Breast epithelium (tissue), 4 donors: ENCODE measurements at regions not wholly inside any gene's neighbourhood (a gene's known extent, or its start where the extent isn't known, plus 50 kb on each side); places are given as distances from the start of the nearest gene placed in this dataset.

Experiments used
- DNase-seq, 2 donors: peaks; one replicate each; pipeline ENCODE4 v3.0.0-alpha.2; 2019; ENCODE audit warnings: low spot score in 2 of 2
- H3K27ac ChIP-seq, 2 donors: fragments of 200-600 bp; sonication (generic) in 1 of 2; one replicate each; pipeline ENCODE4 v1.5.1; 2016 to 2019; ENCODE audit warnings: mild to moderate bottlenecking in 1 of 2
- H3K27me3 ChIP-seq, 2 donors: fragments of 200-600 bp; sonication (generic) in 1 of 2; one replicate each; pipeline versions ENCODE4 v1.5.1 to v1.6.0; 2017 to 2019; ENCODE audit warnings: control low read depth in 1 of 2, mild to moderate bottlenecking in 1 of 2
- H3K36me3 ChIP-seq: fragments of 200-600 bp; one replicate; pipeline ENCODE4 v1.5.1; 2019
- H3K4me1 ChIP-seq, 2 donors: fragments of 200-600 bp; sonication (generic); one replicate each; pipeline ENCODE4 v1.5.1; 2016 to 2019; ENCODE audit warnings: control low read depth in 1 of 2
- H3K4me3 ChIP-seq, 3 donors: fragments of 200-600 bp; sonication (generic); 1 replicate in 2 of 3; 2 replicates in 1 of 3; pipeline ENCODE4 v1.5.1; 2016 to 2019; ENCODE audit warnings: mild to moderate bottlenecking in 3 of 3, moderate library complexity in 2 of 3
- H3K9me3 ChIP-seq, 2 donors: fragments of 200-600 bp; sonication (generic) in 1 of 2; one replicate each; pipeline ENCODE4 v1.5.1; 2016 to 2019; ENCODE audit warnings: control low read depth in 1 of 2
- POLR2A ChIP-seq: fragments of 450-650 bp; IDR thresholded peaks from one replicate; pipeline ENCODE4 v1.6.1; 2016; ENCODE audit warnings: antibody characterized with exemption, mild to moderate bottlenecking, moderate library complexity
- POLR2AphosphoS5 ChIP-seq, 3 donors: sonication (generic); formaldehyde crosslinking; IDR thresholded peaks; one replicate each; pipeline ENCODE4 v1.6.1; 2017; ENCODE audit warnings: antibody characterized with exemption in 3 of 3
- intact Hi-C: fragments of 100-400 bp; cut with DNase I; formaldehyde crosslinking; loops from one replicate; pipeline ENCODE4 v1.15.1; 2023; ENCODE audit warnings: low total_unique reads
- TF ChIP-seq, protein P1 (sequence below), 3 donors: fragments of 450-650 bp; IDR thresholded peaks; one replicate each; pipeline ENCODE4 v1.5.1; 2016 to 2017; ENCODE audit warnings: antibody characterized with exemption in 3 of 3, mild to moderate bottlenecking in 3 of 3, moderate library complexity in 3 of 3

DNA sequence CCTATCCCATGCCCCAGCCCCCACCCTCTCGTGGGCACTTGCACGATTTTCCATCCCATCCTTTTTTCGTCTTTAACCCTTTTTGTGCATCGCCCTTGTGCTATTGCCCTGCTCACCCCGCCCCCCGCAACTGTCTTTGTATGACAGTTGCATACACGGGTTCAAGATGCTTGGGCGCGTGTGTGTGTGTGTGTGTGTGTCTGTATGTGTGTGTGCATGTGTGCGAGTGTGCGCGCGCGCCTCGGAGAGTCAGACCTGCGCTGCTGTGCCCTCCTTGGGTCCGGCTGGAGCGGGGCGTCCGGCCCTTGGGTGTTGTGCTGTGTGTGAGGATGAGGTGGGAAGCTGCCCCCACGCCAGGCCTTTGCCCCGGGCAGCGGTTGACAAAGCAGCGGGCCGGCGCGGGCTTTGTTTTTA, 230.7 kb downstream of the HAUS1 start:
- Histone ChIP-seq H3K9me3 (no peaks in the 10 kb centered on the region), H3K4me1 (no peaks in the 10 kb centered on the region), H3K27me3 (no peaks in the 10 kb centered on the region), H3K4me3 (peak overlapping the region; percentile 52 to 82 (median 68)), H3K27ac (peak overlapping the region; percentile 48 to 55), H3K36me3 (no peaks in the 10 kb centered on the region)
- intact Hi-C loops: no loop called here
- DNase-seq: no peak
- TF ChIP-seq, protein P1, sequence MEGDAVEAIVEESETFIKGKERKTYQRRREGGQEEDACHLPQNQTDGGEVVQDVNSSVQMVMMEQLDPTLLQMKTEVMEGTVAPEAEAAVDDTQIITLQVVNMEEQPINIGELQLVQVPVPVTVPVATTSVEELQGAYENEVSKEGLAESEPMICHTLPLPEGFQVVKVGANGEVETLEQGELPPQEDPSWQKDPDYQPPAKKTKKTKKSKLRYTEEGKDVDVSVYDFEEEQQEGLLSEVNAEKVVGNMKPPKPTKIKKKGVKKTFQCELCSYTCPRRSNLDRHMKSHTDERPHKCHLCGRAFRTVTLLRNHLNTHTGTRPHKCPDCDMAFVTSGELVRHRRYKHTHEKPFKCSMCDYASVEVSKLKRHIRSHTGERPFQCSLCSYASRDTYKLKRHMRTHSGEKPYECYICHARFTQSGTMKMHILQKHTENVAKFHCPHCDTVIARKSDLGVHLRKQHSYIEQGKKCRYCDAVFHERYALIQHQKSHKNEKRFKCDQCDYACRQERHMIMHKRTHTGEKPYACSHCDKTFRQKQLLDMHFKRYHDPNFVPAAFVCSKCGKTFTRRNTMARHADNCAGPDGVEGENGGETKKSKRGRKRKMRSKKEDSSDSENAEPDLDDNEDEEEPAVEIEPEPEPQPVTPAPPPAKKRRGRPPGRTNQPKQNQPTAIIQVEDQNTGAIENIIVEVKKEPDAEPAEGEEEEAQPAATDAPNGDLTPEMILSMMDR (IDR thresholded peaks at IDR 0.05): no peak
- TF ChIP-seq POLR2AphosphoS5 (IDR thresholded peaks at IDR 0.05) (no peak), POLR2A (no peak)

DNA sequence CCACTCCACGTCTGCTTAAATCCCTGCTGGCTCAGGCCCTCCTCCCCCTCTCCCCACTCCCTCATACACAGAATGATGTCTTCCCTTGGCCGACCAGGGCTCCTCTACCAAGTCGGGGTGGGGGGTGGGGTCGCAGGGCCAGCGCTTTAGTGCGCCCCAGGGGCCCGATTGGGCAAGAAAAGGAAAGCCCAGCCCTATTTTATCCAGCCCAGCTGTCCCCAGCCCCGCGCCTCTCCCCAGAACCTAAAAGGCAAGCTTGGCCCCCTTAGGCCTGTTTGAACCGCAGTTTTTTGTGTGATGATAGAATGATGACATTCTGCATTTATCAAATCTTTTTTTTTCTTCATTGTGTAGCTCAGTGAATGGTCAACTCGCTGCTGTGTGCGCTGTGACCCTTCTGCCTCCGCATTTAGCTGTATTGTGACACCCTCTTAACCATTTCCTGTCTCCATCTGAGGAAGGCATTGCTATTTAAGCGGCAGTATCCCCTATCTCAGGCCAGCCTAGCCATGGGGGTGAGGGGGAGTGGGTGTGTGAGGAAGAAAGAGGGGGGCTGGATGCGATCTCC, 231.4 kb downstream of the HAUS1 start:
- Histone ChIP-seq H3K36me3 (no peaks in the 10 kb centered on the region), H3K27ac (peak overlapping the region in 1 of 2 donors; percentile 48), H3K4me3 (peak overlapping the region; percentile 52 to 82 (median 68)), H3K4me1 (no peaks in the 10 kb centered on the region), H3K27me3 (no peaks in the 10 kb centered on the region), H3K9me3 (no peaks in the 10 kb centered on the region)
- no peak for DNase-seq
- intact Hi-C loops: no loop called here
- TF ChIP-seq POLR2AphosphoS5 (IDR thresholded peaks at IDR 0.05): no peak
- TF ChIP-seq POLR2A: no peak
- TF ChIP-seq, protein P1 (IDR thresholded peaks at IDR 0.05): no peak

DNA sequence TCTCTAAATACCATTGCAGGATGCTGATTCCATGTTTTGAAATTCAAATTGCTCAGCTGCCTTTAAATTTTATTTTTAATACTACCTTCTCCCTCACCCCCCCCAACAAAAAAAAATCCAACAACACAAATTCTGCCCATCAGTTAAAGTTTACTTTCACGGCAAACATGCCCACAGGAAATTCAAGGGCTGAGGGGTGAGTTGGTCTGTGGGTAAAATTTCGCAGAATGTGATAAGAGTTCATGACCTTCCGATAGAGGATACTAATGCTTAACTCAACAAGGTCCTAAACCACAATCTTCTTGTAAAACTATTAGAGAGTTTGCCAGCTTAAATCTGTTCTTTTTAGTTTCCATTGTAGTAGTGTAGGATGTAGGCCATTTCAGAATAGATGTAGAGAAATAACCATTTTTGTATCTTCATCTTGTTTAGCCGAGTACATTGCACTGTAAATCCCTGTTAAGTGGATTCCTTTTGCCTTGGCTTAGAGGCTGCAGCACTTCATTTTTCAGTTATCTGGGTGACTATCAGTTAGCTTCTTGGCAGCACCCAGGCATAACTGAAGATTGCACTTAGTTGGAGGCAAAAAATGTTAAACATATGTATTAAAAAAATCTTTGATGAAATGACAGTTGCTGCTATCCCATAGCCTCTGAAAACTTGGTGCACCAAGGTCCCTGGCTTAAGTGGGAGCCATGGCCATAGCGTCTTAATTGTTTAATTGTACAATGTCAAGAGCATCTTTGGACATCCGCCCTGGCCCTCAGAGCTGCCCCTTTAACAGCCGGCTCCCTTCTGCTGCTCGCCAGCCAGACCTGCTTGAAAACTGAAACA, 232.3 kb downstream of the HAUS1 start:
- intact Hi-C loops: no loop called here
- TF ChIP-seq POLR2AphosphoS5 (IDR thresholded peaks at IDR 0.05) (no peak), POLR2A (no peak)
- TF ChIP-seq, protein P1 (IDR thresholded peaks at IDR 0.05): no peak
- no peak overlapping the region for H3K4me3 ChIP-seq
- no peak overlapping the region for H3K27ac ChIP-seq
- H3K27me3 ChIP-seq: no peaks in the 10 kb centered on the region
- H3K9me3 ChIP-seq: no peaks in the 10 kb centered on the region
- no peaks in the 10 kb centered on the region for H3K4me1 ChIP-seq
- no peak for DNase-seq
- no peaks in the 10 kb centered on the region for H3K36me3 ChIP-seq

DNA sequence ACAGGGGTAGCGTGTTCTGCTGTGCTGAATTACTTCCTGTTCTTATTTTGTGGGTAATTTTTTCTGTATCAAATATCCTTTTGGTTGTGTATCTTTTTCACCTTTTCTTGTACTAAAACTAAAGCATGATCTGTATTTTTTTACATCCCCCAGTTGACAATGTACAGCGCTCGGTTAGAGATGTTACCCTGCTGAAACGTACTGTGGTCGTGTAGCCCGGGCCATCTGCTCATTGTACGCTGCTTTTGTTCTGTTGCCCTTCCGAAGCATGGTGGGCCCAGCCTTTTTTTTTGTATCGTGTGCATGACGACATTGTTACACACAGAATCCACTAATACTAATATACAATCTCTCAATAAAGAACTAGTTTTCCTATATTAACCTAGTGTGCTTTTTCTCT, 233.1 kb downstream of the HAUS1 start:
- Histone ChIP-seq H3K27me3 (no peaks in the 10 kb centered on the region), H3K4me3 (no peak overlapping the region), H3K36me3 (no peaks in the 10 kb centered on the region), H3K4me1 (no peaks in the 10 kb centered on the region), H3K9me3 (no peaks in the 10 kb centered on the region), H3K27ac (no peak overlapping the region)
- no peak for DNase-seq
- intact Hi-C loops: no loop called here
- TF ChIP-seq POLR2AphosphoS5 (IDR thresholded peaks at IDR 0.05) (no peak), POLR2A (no peak)
- TF ChIP-seq, protein P1 (IDR thresholded peaks at IDR 0.05): no peak

DNA sequence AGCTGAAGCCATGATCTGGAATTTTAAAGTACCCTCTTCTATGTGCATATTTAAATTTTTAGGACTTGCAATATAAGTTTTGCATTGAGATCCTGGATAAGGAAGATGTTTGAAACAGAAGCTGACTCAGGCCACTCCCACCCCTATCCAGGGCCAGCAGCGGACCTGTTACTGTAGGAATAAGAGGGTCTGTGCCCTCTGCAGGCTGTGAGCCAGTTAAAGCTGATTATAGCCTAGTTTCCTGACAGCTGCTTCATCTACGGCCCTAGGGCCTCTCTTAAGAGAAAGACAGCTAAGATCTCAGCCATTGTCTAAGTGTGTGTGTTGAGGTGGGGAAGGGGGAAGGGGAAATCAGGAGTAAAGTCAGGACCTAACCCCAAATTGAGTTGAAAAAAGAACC, 234.0 kb downstream of the HAUS1 start:
- Histone ChIP-seq H3K27me3 (no peaks in the 10 kb centered on the region), H3K36me3 (no peaks in the 10 kb centered on the region)
- TF ChIP-seq, protein P1 (IDR thresholded peaks at IDR 0.05): no peak
- no peak for TF ChIP-seq POLR2A
- no peak for TF ChIP-seq POLR2AphosphoS5 (IDR thresholded peaks at IDR 0.05)

More for the DNA sequence above, 234.0 kb downstream of the HAUS1 start:
- H3K4me3 ChIP-seq: no peak overlapping the region
- H3K9me3 ChIP-seq: no peaks in the 10 kb centered on the region
- H3K27ac ChIP-seq: no peak overlapping the region
- no peaks in the 10 kb centered on the region for H3K4me1 ChIP-seq
- intact Hi-C loops: no loop called here
- no peak for DNase-seq
